Activated CD4-positive, alpha-beta memory T cell treated with anti-CD3 and anti-CD28 coated beads for 36 hours (primary cell): ENCODE measurements at regions not wholly inside any gene's neighbourhood (a gene's known extent, or its start where the extent isn't known, plus 50 kb on each side); places are given as distances from the start of the nearest gene placed in this dataset.
"Not testable (repeated sequence)": the region's sequence is repeated elsewhere in the genome, so short reads cannot be mapped to it uniquely, and the experiment has no call there.

Experiments used
- CTCF ChIA-PET: fragments of 350-600 bp; sonication (Branson Sonifier 250); formaldehyde crosslinking; loops from one replicate; lab custom pipeline; 2021; ENCODE audit warnings: antibody characterized with exemption, inconsistent platforms; lab: Charles Lee
- POLR2A ChIA-PET: fragments of 350-600 bp; sonication (Branson Sonifier 250); formaldehyde crosslinking; loops from one replicate; lab custom pipeline; 2021; ENCODE audit warnings: antibody characterized with exemption; lab: Charles Lee
- DNase-seq: peaks from one replicate; pipeline ENCODE4 v3.0.0-alpha.2; 2020
- H3K27ac Mint-ChIP-seq: one replicate; pipeline ENCODE4 v1.8.0; 2021; ENCODE audit warnings: mixed read lengths
- H3K27me3 Mint-ChIP-seq: one replicate; pipeline ENCODE4 v1.8.0; 2021; ENCODE audit warnings: mixed read lengths
- H3K36me3 Mint-ChIP-seq: one replicate; pipeline ENCODE4 v1.8.0; 2021; ENCODE audit warnings: mixed read lengths
- H3K4me1 Mint-ChIP-seq: one replicate; pipeline ENCODE4 v1.8.0; 2021; ENCODE audit warnings: low read depth, mixed read lengths
- H3K4me3 Mint-ChIP-seq: one replicate; pipeline ENCODE4 v1.8.0; 2021; ENCODE audit warnings: mild to moderate bottlenecking, mixed read lengths
- H3K9me3 Mint-ChIP-seq: one replicate; pipeline ENCODE4 v1.8.0; 2021; ENCODE audit warnings: mixed read lengths
- intact Hi-C: fragments of 100-400 bp; cut with micrococcal nuclease; formaldehyde crosslinking; loops from one replicate; pipeline ENCODE4 v1.15.1; 2023

DNA sequence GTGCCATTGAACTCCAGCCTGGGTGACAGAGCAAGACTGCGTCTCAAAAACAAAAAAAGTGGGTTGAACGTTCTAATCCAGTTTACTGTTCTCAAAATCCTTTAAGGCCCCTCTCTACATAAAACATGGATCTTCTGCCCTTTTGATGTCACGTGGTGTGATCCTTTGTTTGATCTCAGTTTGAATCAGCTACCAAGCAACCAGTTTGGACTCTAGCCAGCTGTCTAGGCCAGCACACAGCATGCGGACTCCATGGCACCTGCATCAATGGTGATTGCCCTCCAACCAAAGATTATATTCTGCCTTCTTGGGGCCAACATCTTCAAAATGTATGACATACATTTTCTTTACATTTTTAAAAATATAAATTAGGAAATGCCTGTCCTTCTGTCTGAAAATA, 365.4 kb downstream of the NDFIP2 start:
- DNase-seq, result no peak
- intact Hi-C loops, result no loop called here
- Mint-ChIP-seq H3K9me3 (no peaks in the 10 kb centered on the region), H3K36me3 (no peaks in the 10 kb centered on the region), H3K4me1 (no peaks in the 10 kb centered on the region), H3K4me3 (no peak overlapping the region), H3K27ac (no peak overlapping the region), H3K27me3 (no peaks in the 10 kb centered on the region)
- ChIA-PET CTCF (no interaction called here), POLR2A (no interaction called here)

DNA sequence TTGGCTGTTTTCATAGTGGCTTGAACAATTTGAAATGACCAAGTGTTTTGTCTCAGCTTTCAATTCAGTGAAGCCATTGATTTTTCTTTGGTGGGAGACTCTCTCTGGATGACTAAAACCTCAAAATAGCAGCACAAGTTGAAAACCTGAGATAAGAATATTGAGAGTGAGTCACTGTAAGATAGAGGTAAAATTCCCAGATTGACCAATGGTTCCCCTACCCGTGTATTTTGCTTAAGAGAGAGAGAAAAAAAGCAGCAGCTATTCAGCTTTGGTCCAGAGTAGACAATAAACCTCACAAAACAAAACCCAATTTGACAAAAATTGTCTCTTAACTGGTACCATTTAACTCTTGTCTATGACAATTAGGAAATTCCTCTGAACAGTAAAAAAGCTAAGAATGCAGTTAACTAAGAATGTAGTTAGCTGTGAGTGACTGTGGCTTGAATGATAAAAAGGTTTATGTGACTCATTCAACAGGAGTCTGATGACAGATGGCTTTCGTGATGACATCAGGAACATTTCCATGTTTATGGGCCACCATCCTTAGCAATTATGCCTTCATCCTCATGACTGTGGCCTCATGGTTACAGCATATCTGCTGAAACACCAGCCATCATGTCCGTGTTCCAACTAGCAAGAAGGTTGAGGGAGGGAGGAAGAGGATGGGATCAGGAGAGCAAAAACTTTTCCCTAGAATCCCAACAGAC, 356.9 kb downstream of the NDFIP2 start:
- no peaks in the 10 kb centered on the region for H3K36me3 Mint-ChIP-seq
- no peak overlapping the region for H3K4me3 Mint-ChIP-seq
- POLR2A ChIA-PET, result no interaction called here
- CTCF ChIA-PET, result no interaction called here
- DNase-seq, result no peak
- no peaks in the 10 kb centered on the region for H3K27me3 Mint-ChIP-seq
- no peak overlapping the region for H3K27ac Mint-ChIP-seq
- H3K4me1 Mint-ChIP-seq, result no peaks in the 10 kb centered on the region
- intact Hi-C loops, result no loop called here
- H3K9me3 Mint-ChIP-seq, result peaks cover 4% of the 10 kb centered on the region

DNA sequence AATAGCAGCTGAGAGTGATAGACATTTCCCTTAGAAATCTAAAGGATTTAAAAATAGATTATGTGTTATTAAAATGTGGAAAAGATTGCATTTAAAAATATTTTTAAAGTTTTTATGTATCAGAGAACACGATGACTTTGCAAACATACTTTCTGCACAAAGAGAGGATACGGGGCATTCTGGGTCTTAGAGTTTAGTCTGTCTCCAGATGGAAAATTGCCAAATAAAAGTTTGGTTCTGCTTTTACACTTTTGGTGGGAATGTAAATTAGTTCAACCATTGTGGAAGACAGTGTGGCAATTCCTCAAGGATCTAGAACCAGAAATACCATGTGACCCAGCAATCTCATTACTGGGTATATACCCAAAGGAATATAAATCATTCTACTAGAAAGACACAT, 355.2 kb downstream of the NDFIP2 start:
- CTCF ChIA-PET, H3K27ac Mint-ChIP-seq, H3K36me3 Mint-ChIP-seq, intact Hi-C loops, POLR2A ChIA-PET, H3K4me3 Mint-ChIP-seq, H3K9me3 Mint-ChIP-seq, H3K27me3 Mint-ChIP-seq, DNase-seq, H3K4me1 Mint-ChIP-seq: not testable (repeated sequence)

DNA sequence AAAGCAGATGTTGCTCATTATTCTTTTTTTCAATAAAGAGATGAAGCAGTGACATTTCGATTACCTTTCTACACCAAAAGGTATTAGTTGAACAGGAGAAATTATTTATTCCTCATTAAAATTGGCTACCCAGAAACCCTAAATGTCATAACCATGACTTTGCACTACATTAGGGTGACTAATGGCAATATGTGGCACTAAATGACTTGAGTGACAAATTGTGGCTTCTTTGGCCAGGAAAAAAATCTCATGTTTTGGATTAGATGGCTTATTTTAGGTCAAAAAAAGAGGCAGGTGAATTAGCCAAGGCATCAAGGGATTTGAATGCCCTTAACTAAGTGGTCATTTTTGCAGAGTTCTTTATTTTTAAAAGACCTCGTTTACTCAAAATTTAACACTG, 353.9 kb downstream of the NDFIP2 start:
- Mint-ChIP-seq H3K4me3 (no peak overlapping the region), H3K4me1 (no peaks in the 10 kb centered on the region), H3K9me3 (peaks cover 4% of the 10 kb centered on the region), H3K36me3 (no peaks in the 10 kb centered on the region), H3K27me3 (no peaks in the 10 kb centered on the region), H3K27ac (no peak overlapping the region)
- DNase-seq, result no peak
- CTCF ChIA-PET, result no interaction called here
- intact Hi-C loops, result no loop called here
- POLR2A ChIA-PET, result no interaction called here

DNA sequence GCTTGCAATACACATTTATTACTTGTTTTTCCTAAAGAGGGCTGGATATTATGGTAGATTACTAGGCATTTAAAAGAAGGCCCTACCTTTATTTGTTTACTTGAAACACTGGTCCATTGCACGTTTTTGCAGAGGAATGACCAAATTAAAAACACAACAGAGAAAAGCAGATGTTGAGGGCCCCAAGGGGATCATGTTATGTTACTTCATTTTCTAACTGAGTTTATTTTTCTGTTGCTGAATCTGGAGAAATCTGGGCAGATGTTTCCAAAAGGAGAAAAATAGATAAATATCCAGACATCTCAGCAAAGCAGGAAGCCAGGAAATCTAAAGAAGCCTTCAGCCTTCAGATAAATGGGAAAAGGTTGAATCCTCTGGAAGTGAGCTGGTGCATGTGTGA, 353.0 kb downstream of the NDFIP2 start:
- Mint-ChIP-seq H3K27ac (no peak overlapping the region), H3K27me3 (no peaks in the 10 kb centered on the region), H3K4me3 (no peak overlapping the region), H3K36me3 (no peaks in the 10 kb centered on the region), H3K9me3 (no peaks in the 10 kb centered on the region), H3K4me1 (no peaks in the 10 kb centered on the region)
- intact Hi-C loops, result no loop called here
- no peak for DNase-seq
- CTCF ChIA-PET, result no interaction called here
- POLR2A ChIA-PET, result no interaction called here

DNA sequence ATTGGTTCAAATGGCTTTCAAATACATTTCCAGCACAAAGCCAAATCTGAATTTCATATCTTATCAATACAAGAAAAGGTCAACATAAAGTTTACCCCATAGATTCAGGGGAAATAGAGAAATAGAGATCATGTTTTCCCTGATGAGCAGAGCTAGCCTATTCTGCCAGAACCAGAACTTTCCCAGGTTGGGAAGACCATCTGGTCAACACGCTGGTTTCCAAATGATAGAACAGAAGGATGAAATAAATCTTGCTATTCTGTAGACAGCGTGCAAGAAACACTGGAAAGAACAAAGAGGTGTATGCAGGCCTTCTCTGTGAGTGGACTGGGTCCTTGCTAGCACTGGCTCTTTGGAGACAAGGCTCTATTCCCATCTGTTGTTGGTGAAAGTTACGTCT, 350.6 kb downstream of the NDFIP2 start:
- POLR2A ChIA-PET, result no interaction called here

DNA sequence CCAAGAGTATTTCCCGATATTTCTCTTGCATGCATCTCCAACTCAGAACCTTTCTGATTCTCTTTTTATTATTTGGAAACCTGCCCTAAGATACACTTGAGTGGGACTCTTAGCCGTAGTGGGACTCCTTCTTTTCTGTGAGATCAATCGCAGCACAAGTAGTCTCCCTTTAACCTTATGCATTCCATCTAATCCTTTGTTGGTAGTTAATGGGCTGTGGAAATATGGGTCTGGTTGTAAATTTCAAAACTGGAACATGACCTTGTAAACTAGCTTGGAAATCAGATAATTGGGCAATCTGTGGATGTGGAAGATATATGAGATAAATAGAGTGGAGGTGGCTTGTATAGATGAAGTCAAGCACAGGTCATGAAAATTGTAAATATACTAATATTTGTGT, 350.0 kb downstream of the NDFIP2 start:
- no peak overlapping the region for H3K27ac Mint-ChIP-seq
- POLR2A ChIA-PET, result no interaction called here
- CTCF ChIA-PET, result no interaction called here

More for the DNA sequence above, 350.6 kb downstream of the NDFIP2 start:
- Mint-ChIP-seq H3K27me3 (no peaks in the 10 kb centered on the region), H3K27ac (no peak overlapping the region), H3K4me3 (no peak overlapping the region), H3K36me3 (no peaks in the 10 kb centered on the region), H3K9me3 (no peaks in the 10 kb centered on the region), H3K4me1 (no peaks in the 10 kb centered on the region)
- CTCF ChIA-PET, result no interaction called here
- DNase-seq, result no peak
- intact Hi-C loops, result no loop called here

DNA sequence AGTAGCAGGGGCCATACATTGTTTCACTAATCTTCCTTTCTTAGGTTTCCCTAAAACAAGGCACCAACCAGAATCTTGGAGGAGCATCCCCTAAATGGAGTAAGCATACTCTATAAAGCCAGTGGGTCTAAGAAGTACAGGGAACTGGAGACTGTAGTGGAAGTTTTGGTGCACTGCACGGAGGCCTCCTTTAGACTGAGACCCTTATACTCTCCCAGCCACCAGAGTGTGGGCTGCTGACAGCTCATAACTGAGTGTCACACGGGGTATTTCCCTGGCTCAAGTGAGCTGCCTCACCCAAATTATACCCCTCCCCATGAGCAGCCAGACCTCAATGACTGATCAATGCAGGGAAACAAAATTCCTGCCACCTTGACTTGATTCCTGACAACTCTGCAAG, 349.5 kb downstream of the NDFIP2 start:
- H3K4me1 Mint-ChIP-seq, result no peaks in the 10 kb centered on the region
- no peak overlapping the region for H3K27ac Mint-ChIP-seq
- H3K4me3 Mint-ChIP-seq, result no peak overlapping the region
- intact Hi-C loops, result no loop called here
- H3K27me3 Mint-ChIP-seq, result no peaks in the 10 kb centered on the region
- POLR2A ChIA-PET, result no interaction called here
- H3K9me3 Mint-ChIP-seq, result no peaks in the 10 kb centered on the region
- CTCF ChIA-PET, result no interaction called here
- no peak for DNase-seq
- H3K36me3 Mint-ChIP-seq, result no peaks in the 10 kb centered on the region

More for the DNA sequence above, 350.0 kb downstream of the NDFIP2 start:
- intact Hi-C loops, result no loop called here
- Mint-ChIP-seq H3K4me1 (no peaks in the 10 kb centered on the region), H3K27me3 (no peaks in the 10 kb centered on the region), H3K4me3 (no peak overlapping the region), H3K36me3 (no peaks in the 10 kb centered on the region), H3K9me3 (no peaks in the 10 kb centered on the region)
- no peak for DNase-seq

DNA sequence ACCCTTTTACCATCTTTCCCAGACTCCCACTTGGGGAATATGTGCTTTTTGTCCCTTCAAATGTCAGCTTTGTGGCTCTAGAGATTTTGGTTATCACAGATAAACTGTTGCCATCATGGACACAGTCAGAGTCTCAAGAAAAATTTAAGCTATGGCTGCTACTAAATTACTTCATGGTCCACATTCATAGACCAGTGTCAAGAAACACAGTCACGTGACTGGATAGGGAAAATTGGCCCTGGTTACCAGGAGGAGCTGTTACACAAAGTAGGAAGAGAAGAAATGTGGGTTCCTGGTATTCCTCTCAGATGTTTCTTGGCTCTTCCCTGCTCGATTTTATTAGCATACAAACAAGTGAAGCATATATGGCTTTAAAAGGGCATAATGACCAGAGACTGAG, 348.9 kb downstream of the NDFIP2 start:
- H3K9me3 Mint-ChIP-seq, result no peaks in the 10 kb centered on the region
- no peaks in the 10 kb centered on the region for H3K27me3 Mint-ChIP-seq
- intact Hi-C loops, result no loop called here
- no peaks in the 10 kb centered on the region for H3K4me1 Mint-ChIP-seq
- no peak for DNase-seq
- ChIA-PET POLR2A (no interaction called here), CTCF (no interaction called here)
- no peak overlapping the region for H3K4me3 Mint-ChIP-seq
- no peak overlapping the region for H3K27ac Mint-ChIP-seq
- H3K36me3 Mint-ChIP-seq, result no peaks in the 10 kb centered on the region

DNA sequence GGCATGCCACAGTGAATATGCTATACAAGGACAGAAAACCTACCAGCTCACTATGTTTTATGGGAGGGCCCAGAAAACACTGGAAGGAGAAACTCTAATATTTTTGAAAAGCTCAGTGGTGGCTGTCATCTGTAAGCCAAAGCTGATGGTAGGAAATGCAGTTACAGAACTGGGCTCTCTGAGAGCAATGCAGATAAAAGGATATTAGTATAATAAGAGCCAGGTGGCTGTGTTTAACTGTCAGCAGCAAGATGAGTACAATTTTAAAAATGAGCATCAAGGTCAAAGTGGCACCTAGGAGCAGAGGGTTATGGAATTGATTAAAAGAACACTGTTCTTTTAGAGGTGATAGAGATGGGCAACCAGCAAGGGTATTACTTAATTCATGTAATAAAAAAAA, 345.0 kb downstream of the NDFIP2 start:
- Mint-ChIP-seq H3K4me3 (no peak overlapping the region), H3K36me3 (no peaks in the 10 kb centered on the region), H3K4me1 (no peaks in the 10 kb centered on the region), H3K27ac (no peak overlapping the region), H3K9me3 (no peaks in the 10 kb centered on the region), H3K27me3 (no peaks in the 10 kb centered on the region)
- POLR2A ChIA-PET, result no interaction called here
- intact Hi-C loops, result no loop called here
- CTCF ChIA-PET, result no interaction called here
- no peak for DNase-seq

DNA sequence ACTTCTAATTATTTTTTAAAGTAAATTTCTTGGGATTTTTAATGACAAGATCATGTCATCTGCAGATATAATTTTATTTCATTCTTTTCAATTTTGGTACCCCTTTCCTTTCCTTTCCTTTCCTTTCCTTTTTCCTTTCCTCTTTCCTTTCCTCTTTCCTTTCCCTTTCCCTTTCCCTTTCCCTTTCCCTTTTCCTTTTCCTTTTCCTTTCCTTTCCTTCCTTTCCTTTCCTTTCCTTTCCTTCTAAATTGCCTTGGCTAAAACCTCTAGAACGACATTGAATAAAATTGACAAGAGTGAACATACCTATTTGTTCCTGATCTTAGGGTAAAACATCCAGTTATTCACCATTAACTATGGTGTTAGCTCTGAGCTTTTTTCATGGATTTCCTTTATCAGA, 334.1 kb downstream of the NDFIP2 start:
- Mint-ChIP-seq H3K36me3 (no peaks in the 10 kb centered on the region), H3K27ac (no peak overlapping the region), H3K27me3 (no peaks in the 10 kb centered on the region), H3K4me3 (no peak overlapping the region), H3K9me3 (no peaks in the 10 kb centered on the region), H3K4me1 (no peaks in the 10 kb centered on the region)
- no peak for DNase-seq
- intact Hi-C loops, result no loop called here
- CTCF ChIA-PET, result no interaction called here
- POLR2A ChIA-PET, result no interaction called here

DNA sequence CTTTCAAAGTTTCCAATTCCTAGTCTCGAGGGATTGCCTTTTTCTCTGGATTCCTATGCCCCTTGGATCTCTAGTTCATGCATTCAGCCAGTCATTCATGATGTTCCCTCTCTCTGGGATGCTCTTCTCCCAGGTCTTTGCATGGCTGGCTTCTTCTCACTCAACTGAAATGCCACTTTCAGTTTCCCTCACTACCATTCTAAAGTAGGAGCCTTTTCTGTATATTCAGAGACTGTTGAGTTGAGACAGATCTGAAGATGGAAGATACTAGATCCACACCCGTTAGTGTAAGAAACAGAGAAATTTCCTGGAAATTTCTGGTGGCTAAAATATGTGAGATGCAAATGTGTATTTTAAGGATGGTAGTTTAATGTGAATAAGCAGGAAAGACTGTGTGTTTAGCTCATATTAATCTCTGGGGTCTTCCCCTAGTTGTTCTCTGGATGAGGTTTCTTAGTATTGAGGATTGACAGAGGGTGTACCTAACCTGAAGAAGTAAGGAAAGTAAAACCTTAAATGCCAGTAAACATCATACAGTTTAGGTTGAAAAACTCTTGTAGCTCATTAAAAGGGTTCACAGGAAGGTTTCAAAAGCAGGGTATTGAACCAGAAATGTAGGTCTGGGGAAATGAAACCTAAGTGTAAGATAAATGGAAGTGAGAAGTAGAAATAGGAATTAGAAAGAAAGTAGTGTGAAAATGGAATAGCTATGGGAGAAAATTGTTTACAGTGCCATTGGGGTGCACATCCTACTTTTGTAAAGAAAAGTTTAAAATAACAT, 331.3 kb downstream of the NDFIP2 start:
- intact Hi-C loops, result no loop called here
- ChIA-PET CTCF (no interaction called here), POLR2A (no interaction called here)
- H3K27ac Mint-ChIP-seq, result no peak overlapping the region
- no peaks in the 10 kb centered on the region for H3K36me3 Mint-ChIP-seq
- no peaks in the 10 kb centered on the region for H3K4me1 Mint-ChIP-seq
- DNase-seq, result no peak
- no peak overlapping the region for H3K4me3 Mint-ChIP-seq
- no peaks in the 10 kb centered on the region for H3K27me3 Mint-ChIP-seq
- no peaks in the 10 kb centered on the region for H3K9me3 Mint-ChIP-seq

DNA sequence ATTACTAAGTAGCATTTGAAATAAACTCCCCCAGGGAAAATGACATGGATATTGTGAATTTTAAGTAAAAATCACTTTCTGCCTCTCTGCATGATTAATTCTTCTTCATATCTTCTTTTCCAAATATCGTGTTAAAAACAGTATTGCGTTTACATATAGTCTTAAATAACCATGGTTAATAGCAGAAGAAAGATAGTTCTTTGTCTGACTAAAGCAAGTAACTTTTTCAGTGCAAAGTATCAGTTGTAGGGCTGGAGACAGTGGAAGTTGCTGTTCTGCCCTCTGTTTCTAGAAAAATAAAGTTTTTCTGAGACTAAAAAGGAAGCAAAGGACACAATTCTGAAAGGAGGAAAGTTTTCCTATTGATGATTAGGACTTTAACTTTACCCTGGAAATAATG, 330.2 kb downstream of the NDFIP2 start:
- no peaks in the 10 kb centered on the region for H3K27me3 Mint-ChIP-seq
- intact Hi-C loops, result no loop called here
- DNase-seq, result no peak
- no peaks in the 10 kb centered on the region for H3K9me3 Mint-ChIP-seq
- no peak overlapping the region for H3K4me3 Mint-ChIP-seq
- no peaks in the 10 kb centered on the region for H3K36me3 Mint-ChIP-seq
- CTCF ChIA-PET, result no interaction called here
- no peak overlapping the region for H3K27ac Mint-ChIP-seq
- H3K4me1 Mint-ChIP-seq, result no peaks in the 10 kb centered on the region
- POLR2A ChIA-PET, result no interaction called here
